ENCODE measurements at regions not wholly inside any gene's neighbourhood (a gene's known extent, or its start where the extent isn't known, plus 50 kb on each side); places are given as distances from the start of the nearest gene placed in this dataset.

GRCh38 chr1:223056802-223057201, 86.2 kb downstream of the TLR5 start:
- TF ChIP-seq EZH2 (IDR thresholded peaks at IDR 0.05; ENCODE audit: insufficient read depth, poor library complexity, severe bottlenecking) (no peak), EZH2phosphoT487 (IDR thresholded peaks at IDR 0.05; ENCODE audit: insufficient read depth, low read depth) (no peak)
